ENCODE measurements at regions not wholly inside any gene's neighbourhood (a gene's known extent, or its start where the extent isn't known, plus 50 kb on each side); places are given as distances from the start of the nearest gene placed in this dataset.

DNA sequence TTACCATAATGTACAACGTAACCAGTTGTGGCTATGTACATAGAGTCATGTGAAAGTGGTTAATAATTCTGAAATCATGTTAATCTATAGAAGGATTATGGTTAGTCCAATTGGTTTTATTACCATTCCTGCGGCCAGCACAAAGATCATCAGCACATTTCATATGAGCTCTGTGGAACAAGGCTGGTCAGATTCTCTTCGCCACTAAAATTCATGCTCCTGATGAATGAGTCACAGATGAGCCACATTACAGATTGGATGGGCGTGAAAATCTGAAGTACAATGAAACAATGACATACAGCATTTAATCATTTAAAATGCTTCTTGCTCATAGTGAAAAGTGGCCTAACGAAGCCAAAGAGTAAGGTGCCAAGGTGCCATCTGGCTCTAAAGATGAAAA lies 716.2 kb upstream of the PHF14 start:
- no peak for DNase-seq (ENCODE audit: low read depth in 1 of 2, low spot score in 1 of 2)
- in situ Hi-C loops (cut with HindIII; ENCODE audit: low pct_unique_long_range_greater_than_20kb, low sequenced_read_pairs): no loop called here
- no peak for TF ChIP-seq JUND (IDR thresholded peaks at IDR 0.05; ENCODE audit: low read depth)

DNA sequence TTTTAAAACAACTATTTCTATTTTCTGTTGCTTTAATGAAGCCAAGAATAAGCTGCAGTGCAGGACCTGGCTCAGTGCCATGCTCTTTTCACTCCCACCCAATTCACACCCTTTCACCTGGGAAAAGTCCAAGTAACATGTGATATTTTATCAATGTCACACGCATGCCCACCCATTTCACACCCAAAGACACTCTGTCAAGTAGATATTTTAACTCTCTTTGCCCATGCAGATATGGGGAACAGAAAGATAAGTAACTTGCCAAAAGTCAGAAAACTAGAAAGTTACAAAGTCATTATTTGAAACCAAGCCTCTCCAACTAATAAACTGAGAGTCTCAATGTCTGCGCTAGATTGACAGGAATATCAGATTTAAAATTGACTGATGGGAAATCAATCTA lies 706.7 kb upstream of the PHF14 start:
- in situ Hi-C loops (cut with HindIII; ENCODE audit: low pct_unique_long_range_greater_than_20kb, low sequenced_read_pairs): no loop called here
- no peak for TF ChIP-seq JUND (IDR thresholded peaks at IDR 0.05; ENCODE audit: low read depth)
- no peak for DNase-seq (ENCODE audit: low read depth in 1 of 2, low spot score in 1 of 2)

DNA sequence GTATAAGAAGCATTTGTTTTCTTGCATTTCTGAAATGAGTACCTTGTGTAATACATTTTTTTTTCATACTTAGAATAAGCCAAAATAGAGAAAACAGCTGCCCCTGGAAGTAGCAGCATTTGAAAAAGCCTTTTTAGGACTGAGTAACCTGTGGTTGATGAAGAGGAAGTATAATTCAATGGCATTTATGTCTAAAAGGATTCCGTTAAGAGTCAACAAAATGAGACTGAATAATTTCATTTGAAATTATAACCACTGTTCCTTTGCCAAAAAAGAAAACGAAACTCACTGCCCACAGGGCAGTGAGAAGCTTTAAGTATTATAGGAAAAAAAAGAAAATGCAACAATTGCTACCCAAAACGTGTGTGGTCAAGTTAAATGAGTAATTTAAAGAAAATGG lies 705.6 kb upstream of the PHF14 start:
- in situ Hi-C loops (cut with HindIII; ENCODE audit: low pct_unique_long_range_greater_than_20kb, low sequenced_read_pairs): no loop called here
- DNase-seq (ENCODE audit: low read depth in 1 of 2, low spot score in 1 of 2): no peak

DNA sequence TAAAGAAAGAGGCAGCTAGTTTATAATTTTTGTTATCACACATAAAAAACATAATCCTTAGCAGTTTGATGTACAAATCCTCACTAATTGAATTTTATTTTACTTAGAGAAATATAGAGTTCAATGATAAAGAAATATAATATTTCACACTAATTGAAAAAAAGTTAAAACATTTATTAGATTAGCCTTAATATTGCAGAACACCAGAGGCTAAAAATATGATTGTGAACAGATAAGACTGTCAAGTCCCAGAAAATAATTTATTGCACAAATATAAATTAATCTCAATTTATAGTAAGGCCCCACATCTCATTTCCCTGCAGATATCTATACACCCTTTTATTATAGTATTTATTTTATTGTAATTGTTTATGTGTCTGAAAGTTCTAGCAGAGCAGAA lies 690.8 kb upstream of the PHF14 start:
- in situ Hi-C loops (cut with HindIII; ENCODE audit: low pct_unique_long_range_greater_than_20kb, low sequenced_read_pairs): no loop called here
- no peak for TF ChIP-seq JUND (IDR thresholded peaks at IDR 0.05; ENCODE audit: low read depth)
- no peak for DNase-seq (ENCODE audit: low read depth in 1 of 2, low spot score in 1 of 2)

More for the DNA sequence above, 705.6 kb upstream of the PHF14 start:
- no peak for TF ChIP-seq JUND (IDR thresholded peaks at IDR 0.05; ENCODE audit: low read depth)

GRCh38 chr7:10284001-10284400 lies 689.7 kb upstream of the PHF14 start:
- in situ Hi-C loops (cut with HindIII; ENCODE audit: low pct_unique_long_range_greater_than_20kb, low sequenced_read_pairs): no loop called here
- DNase-seq (ENCODE audit: low read depth in 1 of 2, low spot score in 1 of 2): no peak
- TF ChIP-seq JUND (IDR thresholded peaks at IDR 0.05; ENCODE audit: low read depth): no peak

DNA sequence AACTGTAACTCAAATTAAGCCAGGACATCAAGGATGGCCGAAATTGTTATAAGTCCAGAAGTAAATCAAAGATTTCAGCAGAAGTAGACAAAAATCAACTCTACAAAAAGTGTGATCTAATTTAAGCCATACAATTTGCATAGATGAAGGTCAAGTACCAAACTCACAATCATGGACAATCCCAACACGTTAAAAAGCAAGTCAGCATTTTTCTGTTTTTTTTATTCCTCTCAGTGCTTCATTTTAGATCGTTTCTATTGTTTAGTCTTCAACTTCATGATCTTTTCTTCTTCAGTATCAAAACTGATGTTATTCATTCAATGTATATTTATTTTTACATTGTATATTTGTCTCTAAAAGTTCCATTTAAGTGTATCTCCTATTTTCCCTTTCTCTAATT lies 674.3 kb upstream of the PHF14 start:
- DNase-seq (ENCODE audit: low read depth in 1 of 2, low spot score in 1 of 2): no peak
- in situ Hi-C loops (cut with HindIII; ENCODE audit: low pct_unique_long_range_greater_than_20kb, low sequenced_read_pairs): no loop called here
- TF ChIP-seq JUND (IDR thresholded peaks at IDR 0.05; ENCODE audit: low read depth): no peak

- in situ Hi-C loops (cut with HindIII; ENCODE audit: low pct_unique_long_range_greater_than_20kb, low sequenced_read_pairs): no loop called here
- TF ChIP-seq JUND (IDR thresholded peaks at IDR 0.05; ENCODE audit: low read depth): no peak
Observed at GRCh38 chr7:10300577-10300976, 673.1 kb upstream of the PHF14 start.

DNA sequence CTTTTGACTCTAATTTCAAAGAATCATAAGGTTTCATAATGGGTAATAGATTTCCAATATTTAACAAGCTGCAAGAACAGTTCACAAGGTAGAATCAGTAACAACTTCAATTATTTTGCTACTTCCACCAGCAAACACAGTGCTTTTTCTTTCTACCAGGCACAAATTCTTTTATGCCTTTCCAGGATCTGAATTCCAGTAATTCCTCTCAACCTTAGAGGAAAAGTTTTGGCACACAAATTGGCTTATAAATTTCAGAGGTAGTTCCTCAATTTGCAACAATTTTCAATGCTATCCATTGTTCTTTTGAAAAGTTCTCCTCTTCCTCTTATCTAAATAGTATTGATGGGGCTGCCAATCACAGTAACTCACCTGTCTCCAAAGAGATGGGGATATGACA lies 665.4 kb upstream of the PHF14 start:
- in situ Hi-C loops (cut with HindIII; ENCODE audit: low pct_unique_long_range_greater_than_20kb, low sequenced_read_pairs): no loop called here
- no peak for DNase-seq (ENCODE audit: low read depth in 1 of 2, low spot score in 1 of 2)
- TF ChIP-seq JUND (IDR thresholded peaks at IDR 0.05; ENCODE audit: low read depth): no peak

More at GRCh38 chr7:10300577-10300976, 673.1 kb upstream of the PHF14 start:
- DNase-seq (ENCODE audit: low read depth in 1 of 2, low spot score in 1 of 2): no peak

- in situ Hi-C loops (cut with HindIII; ENCODE audit: low pct_unique_long_range_greater_than_20kb, low sequenced_read_pairs): no loop called here
- no peak for TF ChIP-seq JUND (IDR thresholded peaks at IDR 0.05; ENCODE audit: low read depth)
- no peak for DNase-seq (ENCODE audit: low read depth in 1 of 2, low spot score in 1 of 2)
Observed at GRCh38 chr7:10312942-10313341, 660.7 kb upstream of the PHF14 start.

DNA sequence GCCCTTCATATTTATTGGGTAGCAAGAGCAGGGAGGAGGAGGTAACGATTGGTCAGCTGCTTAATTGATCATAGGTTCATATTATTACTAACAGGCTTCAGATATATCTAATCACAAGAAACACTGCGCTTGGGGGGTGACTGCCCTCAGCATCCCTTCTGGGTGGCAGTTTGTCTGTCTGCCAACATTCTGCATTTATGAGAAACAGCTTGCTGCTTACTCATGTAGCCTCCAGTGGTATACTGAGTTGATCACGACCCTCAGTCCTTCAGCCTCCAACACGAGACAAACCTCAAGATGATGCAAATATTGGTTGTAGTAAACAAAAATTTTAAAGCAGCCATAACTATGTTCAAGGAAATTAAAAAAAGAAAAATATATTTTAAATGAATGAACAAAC lies 657.8 kb upstream of the PHF14 start:
- no peak for DNase-seq (ENCODE audit: low read depth in 1 of 2, low spot score in 1 of 2)
- no peak for TF ChIP-seq JUND (IDR thresholded peaks at IDR 0.05; ENCODE audit: low read depth)
- in situ Hi-C loops (cut with HindIII; ENCODE audit: low pct_unique_long_range_greater_than_20kb, low sequenced_read_pairs): no loop called here

DNA sequence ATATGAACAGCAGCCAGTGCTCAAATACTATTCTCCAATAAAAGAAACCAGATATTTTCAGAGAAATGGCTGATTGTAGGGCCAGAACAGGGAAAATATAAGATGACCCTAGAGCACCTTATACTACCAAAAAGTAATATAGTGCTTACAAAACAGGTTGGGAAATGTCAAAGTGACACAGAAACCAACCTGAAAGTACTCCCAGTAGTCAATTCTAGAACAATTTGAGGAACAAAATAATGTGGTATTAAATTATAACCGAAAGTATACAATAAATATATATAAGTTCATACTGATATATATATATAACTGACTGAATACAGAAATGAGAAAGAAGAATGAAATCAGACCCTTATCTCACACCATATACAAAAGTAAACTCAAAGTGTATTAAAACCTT lies 657.2 kb upstream of the PHF14 start:
- in situ Hi-C loops (cut with HindIII; ENCODE audit: low pct_unique_long_range_greater_than_20kb, low sequenced_read_pairs): no loop called here
- DNase-seq (ENCODE audit: low read depth in 1 of 2, low spot score in 1 of 2): no peak

DNA sequence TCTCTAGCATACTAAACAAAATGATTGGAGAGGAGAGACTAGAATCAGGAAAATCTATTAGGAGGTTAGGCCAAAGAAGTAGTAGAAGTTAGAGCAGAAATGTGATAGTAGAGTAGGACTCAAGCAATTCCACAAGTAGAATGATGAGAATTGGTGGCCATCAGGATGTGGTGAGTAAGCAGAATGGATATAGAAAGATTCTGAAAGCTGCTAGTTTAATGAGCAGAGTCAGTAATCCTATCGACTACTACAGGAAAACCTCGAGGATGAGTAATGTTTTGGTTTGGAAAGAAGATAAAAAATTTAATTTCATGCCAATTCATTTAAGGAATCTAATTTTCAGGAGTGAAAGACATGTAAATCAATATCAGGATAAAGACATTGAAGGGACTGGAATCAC lies 648.3 kb upstream of the PHF14 start:
- in situ Hi-C loops (cut with HindIII; ENCODE audit: low pct_unique_long_range_greater_than_20kb, low sequenced_read_pairs): no loop called here
- TF ChIP-seq JUND (IDR thresholded peaks at IDR 0.05; ENCODE audit: low read depth): no peak
- DNase-seq (ENCODE audit: low read depth in 1 of 2, low spot score in 1 of 2): no peak

More for the DNA sequence above, 657.2 kb upstream of the PHF14 start:
- no peak for TF ChIP-seq JUND (IDR thresholded peaks at IDR 0.05; ENCODE audit: low read depth)

DNA sequence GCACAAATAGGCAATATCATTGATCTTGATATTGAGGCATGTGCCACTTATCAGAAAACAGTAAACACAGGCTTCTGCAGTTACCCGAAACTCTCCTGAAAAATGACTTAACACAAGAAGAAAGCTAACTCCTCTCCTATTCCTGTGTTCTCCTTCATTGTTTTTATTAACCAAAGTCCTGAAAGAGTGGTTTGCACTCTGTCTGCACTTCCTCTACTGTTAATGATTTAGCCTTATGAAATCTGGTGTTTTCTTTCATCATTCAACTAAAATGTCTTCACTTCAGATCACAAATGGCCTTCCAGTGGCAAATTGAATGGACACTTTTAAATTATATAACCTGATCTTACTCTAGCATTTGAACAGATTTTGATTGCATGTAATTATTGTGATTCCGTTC lies 630.6 kb upstream of the PHF14 start:
- in situ Hi-C loops (cut with HindIII; ENCODE audit: low pct_unique_long_range_greater_than_20kb, low sequenced_read_pairs): no loop called here
- DNase-seq (ENCODE audit: low read depth in 1 of 2, low spot score in 1 of 2): no peak
- TF ChIP-seq JUND (IDR thresholded peaks at IDR 0.05; ENCODE audit: low read depth): no peak

DNA sequence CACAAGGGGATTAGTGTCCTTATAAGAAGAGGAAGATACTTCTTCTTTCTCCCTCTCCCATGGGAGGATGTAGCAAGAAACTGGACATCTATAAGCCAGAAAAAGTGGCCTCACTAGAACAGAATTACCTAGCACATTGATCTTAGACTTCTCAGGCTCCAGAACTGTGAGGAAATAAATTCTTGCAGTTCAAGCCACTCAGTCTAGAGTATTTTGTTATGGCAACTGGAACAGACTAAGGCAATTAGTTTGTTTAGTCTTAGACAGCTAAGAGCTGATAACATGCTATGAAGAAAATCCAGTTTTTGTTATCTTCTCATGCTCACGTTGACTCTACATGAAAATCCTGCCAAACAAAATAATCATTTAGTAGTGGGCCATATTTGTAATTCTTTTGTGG lies 627.6 kb upstream of the PHF14 start:
- no peak for DNase-seq (ENCODE audit: low read depth in 1 of 2, low spot score in 1 of 2)
- in situ Hi-C loops (cut with HindIII; ENCODE audit: low pct_unique_long_range_greater_than_20kb, low sequenced_read_pairs): no loop called here
- TF ChIP-seq JUND (IDR thresholded peaks at IDR 0.05; ENCODE audit: low read depth): no peak
